Kidney tubule cell (primary cell): ENCODE measurements at regions not wholly inside any gene's neighbourhood (a gene's known extent, or its start where the extent isn't known, plus 50 kb on each side); places are given as distances from the start of the nearest gene placed in this dataset.

Experiments
- DNase-seq: peaks from one replicate; pipeline ENCODE4 v3.0.0-alpha.2; 2018; ENCODE audit warnings: low spot score

DNA sequence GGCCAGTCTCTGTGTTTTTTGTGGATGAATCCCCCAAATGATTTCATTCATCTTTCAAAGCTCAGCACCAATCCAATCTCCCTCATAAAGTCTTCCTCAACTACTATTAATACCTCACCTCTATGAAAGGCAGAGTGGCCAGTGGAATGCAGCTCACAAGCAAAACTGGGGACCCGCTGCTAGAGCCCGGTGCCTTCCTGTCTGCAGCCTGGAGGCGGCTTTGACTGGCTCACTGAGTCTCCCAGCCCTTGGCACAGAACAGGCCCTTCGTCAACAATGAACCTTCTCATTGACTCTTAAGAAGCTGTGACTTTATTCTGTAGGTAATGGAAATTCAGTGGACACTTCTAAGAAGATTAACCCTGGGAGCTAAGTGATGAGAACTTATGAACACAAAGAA is 86.8 kb upstream of the RAB4A start:
- DNase-seq = no peak

DNA sequence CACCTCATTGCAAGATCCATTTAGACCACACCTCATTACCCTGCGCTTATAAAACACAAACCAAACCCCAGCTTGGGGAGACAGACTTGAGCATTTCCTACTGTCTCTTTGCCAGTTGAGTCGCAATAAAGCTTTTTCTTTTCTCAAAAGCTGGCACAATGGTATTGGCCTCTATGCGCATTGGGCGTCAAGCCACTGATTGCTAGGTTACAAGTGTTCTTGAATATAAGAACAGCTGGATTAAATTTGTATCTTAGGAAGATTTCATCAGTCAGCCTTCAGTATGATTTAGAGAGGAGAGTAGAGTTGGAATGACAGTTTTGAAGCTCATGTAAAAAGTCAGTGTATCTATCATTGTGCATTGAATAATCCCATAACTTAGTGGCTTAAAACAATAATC is 84.9 kb upstream of the RAB4A start:
- no peak for DNase-seq

DNA sequence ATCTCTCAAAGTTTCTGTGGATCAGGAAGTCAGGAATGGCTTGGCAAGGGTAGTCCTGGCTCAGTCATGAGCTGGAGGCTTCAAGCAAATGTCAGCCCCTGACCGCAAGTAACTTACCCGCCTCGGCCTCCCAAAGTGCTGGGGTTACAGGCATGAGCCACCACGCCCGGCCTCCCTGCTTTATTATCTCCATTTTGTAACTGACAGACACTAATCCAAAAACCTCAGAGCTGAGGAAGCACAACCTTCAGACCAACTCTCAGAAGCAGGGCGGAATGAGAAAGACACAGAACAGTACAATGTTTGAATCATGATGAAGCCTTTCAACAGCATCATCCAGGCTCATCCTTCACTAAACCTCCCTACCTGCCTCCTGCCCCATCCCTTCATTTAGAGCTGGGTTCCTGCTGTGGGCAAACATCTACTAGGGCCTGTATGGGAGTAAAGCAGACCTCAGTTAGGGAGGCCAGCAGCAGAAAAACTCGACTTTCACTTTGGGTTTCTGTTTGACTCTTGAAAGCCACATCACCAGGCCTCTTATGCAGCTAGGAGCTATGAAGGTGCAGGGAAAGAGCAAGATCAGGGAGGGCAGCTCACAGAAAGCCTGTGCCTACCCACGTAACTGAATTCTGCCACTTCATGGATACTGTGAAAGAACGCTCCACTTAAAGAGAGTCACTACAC is 84.4 kb upstream of the RAB4A start:
- DNase-seq = no peak

DNA sequence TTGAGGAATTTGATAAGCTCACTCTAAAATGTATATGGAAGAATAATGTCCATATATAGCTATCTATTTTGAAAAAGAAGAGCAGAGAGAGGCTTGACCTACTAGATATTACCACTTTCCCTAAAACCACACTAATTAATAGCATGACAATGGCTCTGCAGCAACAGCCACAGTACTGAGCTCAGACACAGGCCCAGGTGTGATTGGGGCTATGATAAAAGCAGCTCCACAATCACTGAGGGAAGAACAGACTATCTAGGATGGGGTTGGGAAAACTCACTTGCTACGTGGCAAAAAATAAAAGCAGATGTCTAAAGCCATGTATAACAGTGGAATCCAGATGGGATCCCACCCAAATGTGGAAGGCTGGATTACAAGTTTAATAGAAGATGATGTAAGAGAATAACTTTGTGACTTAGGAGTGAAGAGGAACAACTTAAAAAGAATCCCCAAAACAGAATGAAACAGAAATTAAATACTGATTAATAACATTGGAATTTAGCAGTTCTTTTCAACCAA is 80.8 kb upstream of the RAB4A start:
- DNase-seq = no peak

DNA sequence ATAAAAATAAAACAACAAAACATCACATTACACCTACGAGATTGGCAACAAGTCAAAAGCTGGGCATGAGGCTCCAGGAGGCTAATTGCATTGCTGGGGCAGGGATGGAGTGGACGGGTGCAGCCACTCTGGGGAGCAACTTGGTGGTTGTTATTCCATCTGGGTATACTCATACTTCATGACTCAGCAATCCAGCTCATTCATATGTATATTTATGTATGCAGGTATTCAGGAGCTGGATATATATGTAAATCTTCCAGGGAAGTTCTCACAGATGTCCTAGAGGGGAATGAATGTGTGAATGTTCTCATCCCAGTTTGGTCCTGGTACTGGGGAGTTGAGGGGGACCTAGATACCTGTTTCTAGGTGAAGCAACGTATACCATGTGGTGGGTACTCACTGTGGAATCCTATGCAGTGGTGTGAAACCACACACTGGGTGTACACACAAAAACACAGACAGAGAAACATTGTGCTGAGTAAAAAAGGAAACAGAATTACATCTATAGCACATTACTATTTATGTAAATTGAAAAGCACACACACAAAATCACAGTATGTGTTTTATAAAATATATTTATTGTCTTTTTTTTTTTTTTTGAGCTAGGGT is 79.7 kb upstream of the RAB4A start:
- DNase-seq = peak; percentile 49

DNA sequence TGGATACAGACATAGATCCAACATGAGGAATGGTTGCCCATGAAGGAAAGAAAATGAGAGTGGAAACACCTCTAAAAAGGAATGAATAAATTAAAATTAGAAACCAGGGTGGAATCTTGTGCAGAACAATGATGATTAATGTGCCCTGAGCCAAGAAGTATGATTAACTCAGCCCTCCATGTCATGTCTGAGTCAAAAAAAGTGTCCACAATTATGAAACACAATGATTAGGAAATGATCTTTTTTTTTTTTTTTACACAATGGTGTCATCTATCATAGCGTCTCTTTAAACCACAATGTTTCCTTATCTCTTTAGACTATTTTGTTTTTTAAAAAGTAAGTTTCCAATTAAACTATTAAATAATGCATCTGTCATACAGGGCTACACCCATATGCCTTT is 78.9 kb upstream of the RAB4A start:
- peak; percentile 69 for DNase-seq

DNA sequence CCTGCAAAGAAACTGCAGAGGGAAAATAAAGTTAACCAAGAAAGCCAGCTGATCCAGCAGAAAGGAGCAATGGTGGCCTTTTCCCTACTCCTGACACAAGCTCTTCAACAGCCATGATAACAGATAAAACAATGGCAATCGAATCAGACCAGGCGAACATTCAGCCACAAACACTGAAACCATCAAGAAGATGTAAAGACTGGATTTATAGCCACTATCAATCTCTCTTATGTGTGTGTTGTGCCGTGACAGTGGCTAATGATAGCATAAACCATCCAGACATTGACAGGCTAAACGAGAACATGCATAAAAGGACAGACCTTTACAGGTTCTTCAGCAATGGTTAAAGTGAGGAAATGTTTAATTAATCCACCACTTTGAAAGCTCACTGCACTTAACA is 78.1 kb upstream of the RAB4A start:
- no peak for DNase-seq

DNA sequence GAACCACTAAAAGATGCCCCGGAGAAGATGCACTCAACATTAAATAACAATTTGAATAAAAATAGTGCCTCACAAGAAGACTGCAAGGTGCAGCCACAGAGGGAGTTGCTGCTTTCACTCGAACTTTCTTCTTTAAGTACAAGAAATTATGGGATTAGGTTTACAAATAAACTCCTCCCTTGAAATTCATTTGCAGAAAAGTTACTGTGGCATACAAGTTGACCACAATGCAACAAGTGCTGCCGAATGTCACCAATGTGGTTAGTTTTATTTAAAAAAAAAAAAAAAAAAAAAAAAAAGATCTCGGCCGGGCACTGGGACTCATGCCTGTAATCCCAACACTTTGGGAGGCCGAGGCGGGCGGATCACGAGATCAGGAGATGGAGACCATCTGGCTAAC is 76.8 kb upstream of the RAB4A start:
- no peak for DNase-seq

DNA sequence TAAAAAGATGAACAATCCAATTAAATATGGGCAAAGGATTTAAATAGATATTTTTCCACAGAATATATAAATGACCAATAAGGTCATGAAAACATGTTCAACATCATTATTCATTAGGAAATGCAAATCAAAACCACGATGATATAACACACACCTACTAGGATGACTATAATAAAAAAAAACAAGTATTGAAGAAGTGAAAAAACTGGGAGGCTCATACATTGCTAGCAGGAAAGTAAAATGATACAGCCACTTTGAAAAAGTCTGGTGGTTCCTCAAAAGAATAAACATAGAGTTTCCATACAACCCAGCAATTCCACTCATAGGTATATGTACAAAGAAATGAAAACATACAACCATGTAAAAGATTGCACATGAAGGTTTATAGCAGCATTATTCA is 75.7 kb upstream of the RAB4A start:
- DNase-seq = no peak

DNA sequence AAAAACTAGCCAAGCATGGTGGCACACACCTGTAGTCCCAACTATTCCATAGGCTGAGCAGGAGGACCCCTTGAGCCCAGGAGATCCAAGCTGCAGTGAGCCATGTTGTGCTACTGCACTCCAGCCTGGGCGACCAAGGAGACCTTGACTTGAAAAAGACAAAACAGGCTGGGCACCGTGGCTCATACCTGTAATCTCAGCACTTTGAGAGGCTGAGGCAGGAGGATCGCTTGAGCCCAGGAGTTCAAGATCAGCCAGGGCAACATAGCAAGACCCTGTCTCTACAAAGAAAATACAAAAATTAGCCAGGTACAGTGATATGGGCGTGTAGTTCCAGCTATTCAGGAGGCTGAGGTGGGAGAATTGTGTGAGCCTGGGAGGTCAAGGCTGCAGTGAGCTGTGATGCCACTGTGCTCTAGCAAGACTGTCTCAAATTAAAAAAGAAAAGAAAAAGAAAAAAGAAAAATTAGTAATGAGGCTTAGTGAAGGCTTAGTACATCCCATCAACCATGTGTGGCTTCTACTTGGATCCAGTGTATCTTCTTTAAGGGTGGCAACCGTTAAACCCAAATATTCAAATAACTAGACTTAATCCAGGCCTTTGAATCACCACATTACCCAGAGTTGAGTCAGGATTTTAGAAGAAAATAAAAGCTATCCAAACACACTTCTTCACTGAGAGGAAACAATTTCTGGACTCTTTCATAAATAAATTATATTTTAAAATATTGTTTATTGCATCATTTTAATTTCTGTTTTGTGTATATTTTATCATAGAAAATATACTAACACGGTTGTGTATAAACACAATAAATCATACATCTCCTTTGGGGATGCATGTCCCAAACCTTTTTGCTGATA is 74.3 kb upstream of the RAB4A start:
- DNase-seq = no peak

DNA sequence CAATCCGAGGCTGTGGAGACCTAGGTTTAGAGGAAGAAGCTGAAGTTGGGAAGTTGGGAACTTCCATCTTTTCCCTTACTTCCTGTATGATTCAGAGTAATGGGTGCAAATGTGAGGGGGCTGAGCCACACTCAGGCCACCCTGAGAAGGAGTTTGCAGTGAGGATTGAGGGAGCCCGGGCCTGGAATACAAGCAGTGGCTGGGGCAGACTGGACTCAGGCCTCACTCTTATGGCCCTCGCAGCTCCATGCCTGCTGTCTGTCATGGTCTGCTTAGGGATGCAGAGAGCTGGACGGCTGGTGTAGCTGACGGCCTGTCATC is 73.7 kb upstream of the RAB4A start:
- no peak for DNase-seq

DNA sequence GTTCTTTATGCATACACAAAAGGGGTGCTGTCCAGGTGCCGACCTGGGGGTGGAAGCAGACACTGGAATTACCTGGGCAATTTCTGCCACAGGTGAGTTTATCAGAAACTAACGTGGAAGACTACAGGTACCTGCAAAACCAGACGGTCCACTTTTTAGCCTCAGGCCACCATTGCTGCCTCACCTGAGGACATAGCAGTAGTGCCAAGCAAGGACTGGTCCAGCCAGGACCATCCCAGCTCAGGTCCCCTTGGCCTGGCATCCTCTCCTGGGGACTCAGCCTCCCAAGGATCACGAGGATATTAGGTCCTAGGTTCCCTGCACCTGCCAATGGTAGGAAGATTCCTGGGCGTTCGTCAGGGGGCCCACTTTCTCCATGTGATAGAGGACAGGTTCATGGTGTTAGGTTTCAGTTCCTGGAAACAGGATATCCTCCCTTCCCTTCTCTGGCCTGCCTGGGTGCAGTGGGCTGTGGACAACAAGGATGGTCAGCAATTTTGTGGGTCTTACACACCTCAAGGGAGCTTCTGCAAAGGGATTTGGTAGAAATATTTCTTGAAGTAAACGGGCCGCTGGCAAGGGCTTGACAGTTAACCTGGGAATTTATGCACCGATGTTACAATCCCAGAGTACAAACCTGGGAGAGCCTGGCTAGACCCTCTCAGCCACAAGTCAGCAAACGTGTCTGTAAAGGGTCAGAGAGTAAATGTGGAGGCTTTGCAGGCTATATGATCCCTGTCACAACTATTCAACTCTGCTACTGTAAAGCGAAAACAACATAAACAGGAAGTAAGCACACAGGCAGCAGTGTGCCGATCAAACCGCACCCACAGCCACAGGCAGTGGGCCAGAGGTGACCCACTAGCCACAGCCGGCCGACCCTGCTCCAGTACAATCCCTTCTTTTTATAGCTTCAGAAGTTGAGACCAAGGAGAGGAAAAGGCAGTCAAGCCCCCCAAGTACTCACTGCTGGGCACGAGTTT is 71.4 kb upstream of the RAB4A start:
- peak; percentile 13 for DNase-seq

DNA sequence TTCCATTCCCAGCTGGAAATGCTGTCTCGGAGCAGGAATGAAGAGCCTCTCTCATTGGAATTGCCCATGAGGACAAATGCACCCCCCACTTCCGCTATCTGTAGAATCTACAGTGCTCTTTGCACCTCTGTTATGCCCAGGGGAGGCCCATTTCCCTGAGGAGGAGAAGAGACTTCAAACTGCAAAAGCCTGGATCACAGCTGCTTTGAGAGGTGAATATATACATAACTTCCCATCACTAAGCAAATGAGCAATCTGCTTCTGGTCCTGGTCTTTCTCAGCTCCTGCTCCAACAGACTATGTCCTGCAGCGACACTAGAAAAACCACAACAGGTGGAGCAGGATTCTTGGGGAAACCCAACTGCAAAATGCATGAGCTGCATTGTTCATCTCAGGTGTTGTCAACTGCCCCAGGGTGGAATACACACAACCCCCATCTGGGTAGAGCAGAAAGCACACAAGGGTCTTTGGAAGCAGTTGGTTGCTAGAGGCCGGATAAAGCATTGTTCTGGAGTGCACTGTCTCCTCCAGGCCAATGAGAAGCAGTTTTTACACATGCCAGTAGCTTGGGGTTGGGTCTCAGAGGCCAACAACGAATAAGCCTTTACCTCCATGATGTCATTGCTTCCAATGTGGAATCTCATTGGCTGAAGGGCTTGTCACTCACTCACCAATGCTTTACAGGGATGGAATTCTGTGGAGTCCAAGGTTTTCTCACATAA is 67.7 kb upstream of the RAB4A start:
- DNase-seq = peak; percentile 57

DNA sequence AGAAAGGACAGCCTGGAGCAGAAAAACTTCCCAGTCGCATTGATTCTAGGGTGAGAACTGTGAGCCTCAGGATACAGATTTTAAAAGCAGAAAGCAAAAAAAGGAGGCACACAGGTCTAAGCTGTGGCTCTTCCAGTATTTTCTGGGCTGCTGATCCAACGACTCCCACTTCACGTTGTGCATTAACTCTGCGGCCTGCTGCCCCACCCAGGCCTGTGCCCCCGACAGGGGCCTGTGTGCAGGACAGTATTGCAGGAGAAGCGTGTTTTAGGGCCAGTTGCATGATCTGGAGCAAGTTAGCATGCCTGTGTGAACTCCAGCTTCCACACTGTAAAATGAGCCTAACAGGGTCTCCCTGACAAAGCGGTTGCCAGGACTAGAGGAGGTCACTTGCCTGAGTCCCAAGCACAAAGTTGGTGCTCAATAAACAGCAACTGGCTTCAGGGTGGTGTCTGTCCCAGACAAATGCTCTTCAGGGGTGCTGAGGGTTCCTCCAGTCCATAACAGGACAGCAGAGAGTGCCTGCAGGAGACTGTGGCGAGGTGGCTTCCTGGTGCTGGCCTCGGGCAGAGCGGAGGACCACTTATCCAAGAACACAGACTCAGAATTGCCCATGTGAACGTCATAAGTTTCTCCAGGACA is 66.8 kb upstream of the RAB4A start:
- DNase-seq = no peak

DNA sequence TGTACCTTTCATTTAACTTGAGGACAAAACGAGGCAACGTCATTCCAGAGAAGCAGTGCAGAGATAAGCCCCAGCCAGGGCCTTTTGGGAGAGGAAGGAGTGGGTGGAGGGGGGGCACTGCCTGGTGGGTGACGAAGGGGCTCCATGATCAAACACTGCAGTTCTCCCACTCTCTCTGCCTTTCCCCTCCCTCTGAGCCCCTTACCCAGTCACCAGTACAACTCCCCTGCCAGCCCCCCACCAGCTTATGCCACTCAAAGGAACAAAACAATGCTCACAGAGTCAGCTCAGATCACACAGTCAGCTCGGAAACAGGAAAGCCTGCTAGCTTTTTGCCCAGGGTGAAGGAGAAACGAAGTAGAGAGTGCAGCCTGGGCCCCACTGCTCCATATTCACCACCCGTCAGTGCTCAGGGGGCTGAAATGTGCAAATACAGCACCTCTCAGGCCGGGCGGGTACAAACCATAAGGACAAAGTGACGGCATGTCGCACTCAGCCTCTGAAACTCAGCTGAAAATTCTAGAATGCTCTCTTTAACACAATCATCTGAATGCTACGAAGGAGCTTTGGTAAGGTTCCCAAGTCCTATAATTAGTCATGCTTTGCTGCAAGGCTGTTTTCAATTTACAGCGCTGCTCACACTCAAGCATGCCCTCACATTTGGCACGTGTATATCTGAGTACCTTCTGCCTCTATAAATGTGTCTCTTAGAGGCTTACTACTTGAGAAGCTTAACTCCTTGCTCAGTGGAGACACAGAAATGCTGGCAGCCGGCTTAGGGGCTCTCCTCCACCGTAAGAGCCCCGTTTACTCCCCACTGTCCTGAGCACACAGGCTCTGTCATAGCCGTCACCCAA is 65.8 kb upstream of the RAB4A start:
- DNase-seq = no peak

DNA sequence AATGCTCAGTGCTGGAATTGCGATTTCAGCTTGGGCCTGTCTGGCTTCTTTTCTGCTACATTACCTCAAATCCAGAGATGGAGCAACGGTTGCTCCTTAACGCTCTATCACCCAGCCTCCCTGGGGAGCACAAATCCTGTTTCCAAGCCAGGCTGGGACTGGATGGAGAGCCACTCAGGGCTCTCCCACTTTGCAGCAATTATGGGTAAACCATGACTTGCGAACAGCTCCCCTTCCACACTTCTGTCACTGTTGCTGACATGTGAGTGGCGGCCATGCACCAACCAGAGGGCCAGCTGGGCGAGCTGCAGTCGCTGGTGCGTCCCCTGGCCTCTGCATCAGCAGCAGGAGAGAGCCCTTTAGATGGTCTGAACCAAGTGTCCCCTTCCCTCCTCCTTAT is 65.1 kb upstream of the RAB4A start:
- no peak for DNase-seq

DNA sequence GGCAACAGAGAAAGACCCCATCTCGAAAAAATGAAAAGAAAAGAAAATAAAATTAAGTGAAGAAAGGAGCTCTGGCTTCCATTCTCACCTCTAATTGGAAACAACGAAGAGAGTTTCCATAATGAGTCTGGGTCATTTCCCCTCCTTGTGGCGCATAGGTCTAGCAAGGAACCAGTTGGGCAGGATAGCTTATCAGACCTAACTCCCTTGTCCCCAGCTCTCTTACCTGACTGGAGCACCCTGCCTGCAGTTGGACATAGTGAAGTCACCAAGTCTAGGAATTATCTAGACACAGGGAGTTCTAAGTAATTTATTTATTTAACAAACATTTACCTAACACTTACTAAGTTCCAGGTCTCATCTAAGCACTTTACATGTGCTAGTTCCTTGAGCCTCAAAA is 63.0 kb upstream of the RAB4A start:
- no peak for DNase-seq

DNA sequence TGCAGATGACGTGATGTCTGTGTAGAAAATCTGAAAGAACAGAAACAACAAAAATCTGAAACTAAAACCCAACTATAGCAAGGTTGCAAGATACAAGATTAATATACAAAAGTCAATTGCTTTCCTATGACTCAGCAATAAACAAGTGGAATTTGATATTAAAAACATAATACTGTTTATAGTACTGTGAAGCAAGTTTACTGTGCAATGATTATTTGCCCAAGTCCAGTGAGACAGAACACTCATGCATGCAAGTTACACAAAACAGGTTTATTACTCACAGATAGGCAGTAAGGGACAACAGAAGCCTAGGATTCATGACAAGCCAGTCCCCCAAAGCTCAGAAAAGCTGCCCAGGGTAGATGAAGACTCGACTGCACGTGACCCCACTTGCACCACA is 62.4 kb upstream of the RAB4A start:
- no peak for DNase-seq

DNA sequence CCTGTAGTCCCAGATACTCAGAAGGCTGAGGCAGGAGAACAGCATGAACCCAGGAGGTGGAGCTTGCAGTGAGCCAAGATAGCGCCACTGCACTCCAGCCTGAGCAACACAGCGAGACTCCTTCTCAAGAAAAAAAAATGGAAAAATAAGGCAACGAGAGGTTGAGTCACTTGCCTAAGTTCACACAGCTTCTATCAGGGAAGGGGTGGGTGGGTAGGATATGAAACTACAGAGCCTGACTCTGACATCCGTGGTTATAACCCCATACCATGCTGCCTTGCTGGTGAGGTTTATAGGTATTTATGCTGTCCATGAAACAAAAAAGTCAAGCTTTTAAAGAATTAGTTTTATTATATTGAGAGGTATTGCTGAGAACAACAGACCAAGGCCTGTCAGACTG is 61.5 kb upstream of the RAB4A start:
- DNase-seq = no peak

DNA sequence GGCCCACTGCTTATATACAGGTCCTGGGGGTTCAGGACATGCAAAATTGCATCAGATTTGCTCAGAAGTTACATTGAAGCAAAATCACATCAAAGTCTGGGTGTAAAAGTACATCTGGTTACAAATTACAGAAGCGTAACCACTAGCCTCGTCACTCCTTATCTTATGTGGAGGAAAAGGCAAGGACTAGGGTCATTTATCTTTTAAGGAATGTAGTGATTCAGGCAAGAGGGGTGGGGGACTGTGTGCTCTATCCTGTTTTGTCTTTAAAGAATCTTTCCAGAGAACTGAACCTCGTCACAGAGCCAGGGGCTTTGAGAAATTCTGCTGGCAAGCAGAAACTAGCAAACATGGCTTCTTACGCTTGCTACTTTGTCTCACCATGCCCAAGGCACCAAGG is 61.1 kb upstream of the RAB4A start:
- DNase-seq = no peak
